Esophagus (tissue), 2 donors: ENCODE measurements at regions not wholly inside any gene's neighbourhood (a gene's known extent, or its start where the extent isn't known, plus 50 kb on each side); places are given as distances from the start of the nearest gene placed in this dataset.

ENCODE experiments used
- H3K27ac ChIP-seq, 2 donors: one replicate each; pipeline ENCODE4 v1.5.1; 2013; ENCODE audit warnings: low read depth in 2 of 2, mild to moderate bottlenecking in 2 of 2, inconsistent platforms in 1 of 2, low read length in 1 of 2, moderate library complexity in 1 of 2
- H3K27me3 ChIP-seq, 2 donors: one replicate each; pipeline ENCODE4 v1.6.1; 2013; ENCODE audit warnings: low read length in 2 of 2, control low read depth in 1 of 2, mild to moderate bottlenecking in 1 of 2; ENCODE audit not compliant: insufficient read depth in 2 of 2, control insufficient read depth in 1 of 2
- H3K36me3 ChIP-seq, 2 donors: one replicate each; pipeline ENCODE4 v1.6.1; 2013; ENCODE audit warnings: low read length in 1 of 2; ENCODE audit not compliant: control insufficient read depth in 2 of 2, insufficient read depth in 2 of 2
- H3K4me1 ChIP-seq, 2 donors: one replicate each; pipeline ENCODE4 v1.6.1; 2013; ENCODE audit warnings: low read length in 1 of 2; ENCODE audit not compliant: control insufficient read depth in 2 of 2, insufficient read depth in 2 of 2
- H3K4me3 ChIP-seq, 2 donors: one replicate each; pipeline ENCODE4 v1.5.1; 2013; ENCODE audit warnings: low read length in 2 of 2, mild to moderate bottlenecking in 2 of 2, low read depth in 1 of 2, moderate library complexity in 1 of 2
- H3K9me3 ChIP-seq, 2 donors: one replicate each; pipeline ENCODE4 v1.6.1; 2013; ENCODE audit warnings: mild to moderate bottlenecking in 2 of 2, low read depth in 1 of 2, low read length in 1 of 2, moderate library complexity in 1 of 2; ENCODE audit not compliant: control insufficient read depth in 2 of 2, insufficient read depth in 1 of 2
- WGBS, 2 donors: extraction: QIAGEN DNeasy Blood & Tissue Kit; methylation state at CpG; one replicate each; pipeline ENCODE4 v1.1.7; 2013; 5-methylcytosine and 5-hydroxymethylcytosine counted together
- donor health status: healthy with polysubstance abuse.
- donor health status: Bipolar disorder and iron deficiency.

DNA sequence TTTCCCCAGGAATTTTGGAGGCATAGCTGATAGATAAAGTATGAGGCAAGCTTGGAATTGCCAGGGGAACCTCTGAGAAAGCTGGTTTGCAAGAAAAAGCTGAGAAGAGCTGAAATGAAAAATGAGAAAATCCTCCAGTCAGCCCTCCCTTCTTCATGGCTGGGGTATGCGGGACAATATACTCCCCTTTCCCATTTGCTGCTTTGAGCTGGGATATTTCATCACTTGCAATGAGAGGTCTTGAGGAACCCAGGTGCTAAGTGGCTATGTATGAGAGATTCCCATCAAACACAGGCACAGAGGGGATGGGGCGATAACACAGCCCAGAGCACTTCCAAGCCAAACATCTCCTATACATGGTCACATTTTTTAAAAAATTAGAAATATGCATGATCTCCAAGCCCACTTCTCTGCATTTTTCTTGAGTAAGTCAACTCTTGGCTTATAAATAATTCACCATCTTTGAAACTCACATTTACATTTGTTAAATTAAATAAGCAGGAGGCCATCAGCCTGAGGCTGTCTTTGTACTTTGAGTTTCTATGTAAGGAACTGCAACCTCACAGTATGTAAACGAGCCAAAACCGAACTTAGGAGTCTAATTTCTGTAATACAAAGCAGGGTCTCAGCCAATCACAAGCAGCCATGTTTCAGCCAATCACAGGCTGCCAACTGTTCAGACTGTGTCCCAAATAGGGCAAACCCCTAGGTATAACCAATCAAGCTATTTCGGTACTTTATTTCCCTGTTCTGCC lies 983.6 kb upstream of the NR2F2 start:
- Histone ChIP-seq H3K27ac (no peak overlapping the region), H3K4me3 (no peak overlapping the region), H3K4me1 (no peaks in the 10 kb centered on the region), H3K36me3 (no peaks in the 10 kb centered on the region), H3K27me3 (no peaks in the 10 kb centered on the region), H3K9me3 (no peaks in the 10 kb centered on the region)
- WGBS, 2 donors: 68 to 80% methylated on average over 5 of the region's 5 CpGs

DNA sequence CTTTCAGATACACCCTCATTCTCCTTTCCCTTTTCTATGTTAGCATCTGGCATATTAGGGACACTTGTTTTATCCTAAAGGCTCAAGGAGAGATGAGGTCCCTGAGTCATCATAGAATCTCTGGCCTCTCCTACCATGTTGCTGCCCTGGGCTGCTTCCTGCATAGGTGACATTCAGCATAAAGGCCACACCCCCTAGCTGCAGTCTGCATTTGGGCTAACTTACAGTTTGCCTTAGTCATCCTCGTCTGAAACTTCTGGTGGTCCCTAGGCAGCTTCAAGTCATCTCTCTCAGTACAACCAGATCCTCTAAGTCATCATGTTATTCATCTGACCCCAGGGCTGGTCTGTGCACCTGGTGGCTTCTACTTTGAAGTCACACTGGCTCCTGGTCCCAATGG lies 982.7 kb upstream of the NR2F2 start:
- Histone ChIP-seq H3K36me3 (no peaks in the 10 kb centered on the region), H3K27me3 (no peaks in the 10 kb centered on the region), H3K27ac (no peak overlapping the region), H3K9me3 (no peaks in the 10 kb centered on the region), H3K4me1 (no peaks in the 10 kb centered on the region), H3K4me3 (no peak overlapping the region)
- WGBS, 2 donors: 81 to 85% methylated on average over 1 of the region's 1 CpG

DNA sequence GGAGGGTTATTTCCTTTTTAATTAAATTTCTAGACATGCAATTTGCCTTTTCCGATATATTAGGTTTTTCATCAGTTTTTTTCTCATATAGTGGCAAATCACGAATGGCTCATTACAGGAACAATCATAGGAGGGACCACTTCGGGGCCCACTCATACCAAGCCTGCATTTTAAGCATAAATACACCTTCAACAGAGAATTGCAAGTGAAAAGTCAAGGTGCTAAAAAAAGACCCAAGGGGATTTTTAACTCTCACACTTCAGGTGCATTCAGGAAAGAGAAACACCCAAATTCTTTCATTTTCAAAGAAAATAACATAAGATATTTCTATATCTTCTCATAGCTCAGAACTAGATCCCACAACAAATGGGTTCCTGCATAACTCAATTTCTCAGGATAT lies 979.6 kb upstream of the NR2F2 start:
- H3K36me3 ChIP-seq: no peaks in the 10 kb centered on the region
- H3K4me1 ChIP-seq: no peaks in the 10 kb centered on the region
- no peak overlapping the region for H3K4me3 ChIP-seq
- H3K27me3 ChIP-seq: no peaks in the 10 kb centered on the region
- no peaks in the 10 kb centered on the region for H3K9me3 ChIP-seq
- H3K27ac ChIP-seq: no peak overlapping the region
- 76 to 86% methylated on average over 3 of the region's 3 CpGs for WGBS, 2 donors

DNA sequence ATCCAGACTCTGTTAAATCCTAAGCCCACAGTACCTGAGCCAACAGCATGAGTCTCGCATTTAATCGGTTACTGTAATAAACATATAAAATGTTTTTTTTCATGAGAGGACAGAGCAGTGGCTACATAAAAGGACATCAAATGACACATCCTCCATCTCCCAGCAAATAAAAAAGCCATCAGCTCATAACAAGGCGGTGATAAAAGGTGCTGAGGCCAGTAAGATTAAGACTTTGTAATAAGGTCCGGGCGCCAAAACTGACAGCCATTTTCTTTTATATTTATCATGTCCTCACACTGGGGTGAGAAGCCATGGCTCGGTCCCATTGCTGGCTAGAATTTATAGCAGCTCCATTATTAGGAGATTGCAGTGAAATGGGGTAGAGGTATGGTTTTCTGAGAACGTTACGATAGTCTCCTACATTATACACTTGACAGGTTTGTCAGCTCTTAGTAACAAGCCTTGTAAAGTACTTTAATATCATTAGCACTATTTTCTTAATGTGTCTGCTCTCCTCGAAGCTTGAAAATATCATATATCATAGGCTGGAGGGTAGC lies 977.8 kb upstream of the NR2F2 start:
- Histone ChIP-seq H3K4me1 (no peaks in the 10 kb centered on the region), H3K27me3 (no peaks in the 10 kb centered on the region), H3K36me3 (no peaks in the 10 kb centered on the region), H3K27ac (no peak overlapping the region), H3K4me3 (no peak overlapping the region), H3K9me3 (no peaks in the 10 kb centered on the region)
- 83 to 87% methylated on average over 9 of the region's 9 CpGs for WGBS, 2 donors

DNA sequence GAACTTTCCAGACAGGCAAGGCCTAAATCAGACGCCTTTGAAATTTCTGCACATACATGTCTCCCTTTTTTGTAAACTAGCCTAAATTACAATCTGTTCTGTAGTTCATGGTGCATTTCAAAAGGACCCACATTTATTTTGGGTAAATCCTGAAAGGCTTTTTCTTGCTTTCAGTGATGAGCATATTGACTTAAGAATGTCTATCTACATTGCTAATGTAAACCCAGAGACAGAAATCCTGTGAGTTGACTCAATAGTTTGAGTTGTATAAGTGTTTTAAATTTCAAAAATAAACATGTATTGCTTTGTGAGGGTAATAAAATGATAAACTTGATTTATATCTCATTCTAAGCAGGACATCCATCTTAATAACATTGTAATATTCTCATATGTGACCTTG lies 977.0 kb upstream of the NR2F2 start:
- 79 to 94% methylated on average over 1 of the region's 1 CpG for WGBS, 2 donors
- H3K4me1 ChIP-seq: no peaks in the 10 kb centered on the region
- no peak overlapping the region for H3K4me3 ChIP-seq
- H3K36me3 ChIP-seq: no peaks in the 10 kb centered on the region
- no peak overlapping the region for H3K27ac ChIP-seq
- no peaks in the 10 kb centered on the region for H3K9me3 ChIP-seq
- H3K27me3 ChIP-seq: no peaks in the 10 kb centered on the region

DNA sequence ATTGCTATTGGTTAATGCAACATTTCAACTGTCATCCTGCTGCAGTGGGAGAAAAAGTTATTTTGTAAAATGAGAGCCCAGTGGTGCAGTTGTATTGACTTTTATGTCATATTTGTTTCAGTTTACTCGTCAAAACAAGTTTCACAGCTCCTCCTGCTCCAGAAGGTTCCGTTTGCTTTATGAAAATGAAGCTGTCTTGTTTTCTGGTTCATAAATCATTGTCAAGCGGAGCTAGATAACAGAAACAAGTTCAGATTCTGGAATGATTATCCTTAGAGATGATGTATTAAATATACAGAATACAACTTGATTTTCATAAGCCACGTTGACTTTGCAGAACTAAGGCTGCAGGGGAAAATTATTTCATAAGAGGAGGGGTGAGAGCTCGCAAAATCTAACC lies 970.5 kb upstream of the NR2F2 start:
- Histone ChIP-seq H3K36me3 (no peaks in the 10 kb centered on the region), H3K4me3 (no peak overlapping the region), H3K27me3 (no peaks in the 10 kb centered on the region), H3K9me3 (no peaks in the 10 kb centered on the region), H3K27ac (no peak overlapping the region), H3K4me1 (no peaks in the 10 kb centered on the region)
- 47 to 57% methylated on average over 5 of the region's 5 CpGs for WGBS, 2 donors

DNA sequence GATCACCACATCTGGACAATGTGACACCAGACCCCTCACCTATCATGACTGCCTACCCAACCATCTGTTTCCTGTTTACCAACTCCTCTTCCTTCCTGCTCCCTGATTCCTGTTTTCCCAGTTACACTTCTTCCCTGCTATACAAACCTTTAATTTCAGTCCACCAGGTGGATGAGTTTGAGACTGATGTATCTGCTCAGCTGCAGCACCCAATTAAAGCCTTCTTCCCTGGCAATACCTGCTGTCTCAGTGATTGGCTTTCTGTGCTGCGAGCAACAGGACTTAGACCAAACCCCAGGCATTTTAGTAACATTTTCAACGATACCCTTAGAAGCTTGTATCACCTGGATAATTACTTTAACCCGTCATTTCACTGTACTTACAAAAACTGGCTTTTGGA lies 968.2 kb upstream of the NR2F2 start:
- no peaks in the 10 kb centered on the region for H3K36me3 ChIP-seq
- H3K4me3 ChIP-seq: no peak overlapping the region
- H3K4me1 ChIP-seq: no peaks in the 10 kb centered on the region
- no peak overlapping the region for H3K27ac ChIP-seq
- H3K9me3 ChIP-seq: no peaks in the 10 kb centered on the region
- 58 to 78% methylated on average over 3 of the region's 3 CpGs for WGBS, 2 donors
- no peaks in the 10 kb centered on the region for H3K27me3 ChIP-seq

DNA sequence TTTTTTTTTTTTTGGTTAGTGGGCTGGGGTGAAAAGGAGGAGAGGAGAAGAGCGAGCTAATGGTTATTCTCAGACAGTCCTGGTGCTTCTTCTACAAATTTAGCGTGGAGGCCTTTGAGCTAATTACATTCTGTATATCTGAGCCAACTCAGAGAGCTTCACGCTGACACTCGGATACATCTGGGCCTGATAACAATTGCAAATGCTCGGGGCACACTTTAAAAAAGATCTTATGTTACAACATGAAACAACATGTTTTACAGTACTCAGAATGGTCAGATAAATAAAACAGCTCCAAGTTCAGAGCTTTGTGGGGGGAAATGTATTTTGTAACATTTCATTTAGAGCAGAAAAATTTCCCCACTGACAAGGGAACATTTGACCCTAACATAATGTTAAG lies 966.9 kb upstream of the NR2F2 start:
- no peak overlapping the region for H3K27ac ChIP-seq

DNA sequence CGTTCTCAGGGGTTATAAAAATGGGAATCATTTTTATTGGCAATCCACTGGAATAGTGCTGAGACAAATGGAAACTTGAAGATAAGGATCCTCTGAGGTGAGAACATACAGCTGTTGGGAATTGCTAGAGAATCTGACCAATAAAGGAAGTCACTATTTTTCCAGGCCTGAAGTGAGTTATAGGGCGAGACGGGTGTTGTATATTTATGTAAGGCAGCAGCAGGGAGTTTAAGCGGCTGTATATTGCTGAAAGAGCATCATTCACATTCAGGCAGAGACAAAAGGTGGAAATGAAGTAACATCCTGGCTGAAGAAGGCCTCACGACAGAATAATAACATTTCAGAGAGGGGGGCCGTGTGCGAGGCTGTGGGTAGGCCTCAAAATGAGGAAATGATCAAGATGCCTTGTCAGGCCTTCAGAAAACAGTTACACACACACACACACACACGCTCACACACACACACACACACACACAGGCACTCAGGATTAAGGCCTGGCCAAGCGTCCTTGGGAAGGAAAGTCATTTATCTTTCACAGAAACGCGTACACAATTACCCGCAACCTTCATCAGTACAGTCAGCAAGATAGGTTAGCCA lies 964.9 kb upstream of the NR2F2 start:
- Histone ChIP-seq H3K27me3 (no peaks in the 10 kb centered on the region), H3K4me1 (no peaks in the 10 kb centered on the region), H3K27ac (no peak overlapping the region), H3K36me3 (no peaks in the 10 kb centered on the region), H3K4me3 (no peak overlapping the region), H3K9me3 (no peaks in the 10 kb centered on the region)
- WGBS, 2 donors: 56 to 58% methylated on average over 12 of the region's 12 CpGs

More for the DNA sequence above, 966.9 kb upstream of the NR2F2 start:
- Histone ChIP-seq H3K27me3 (no peaks in the 10 kb centered on the region), H3K36me3 (no peaks in the 10 kb centered on the region), H3K9me3 (no peaks in the 10 kb centered on the region), H3K4me1 (no peaks in the 10 kb centered on the region), H3K4me3 (no peak overlapping the region)
- WGBS, 2 donors: 31 to 50% methylated on average over 5 of the region's 5 CpGs

DNA sequence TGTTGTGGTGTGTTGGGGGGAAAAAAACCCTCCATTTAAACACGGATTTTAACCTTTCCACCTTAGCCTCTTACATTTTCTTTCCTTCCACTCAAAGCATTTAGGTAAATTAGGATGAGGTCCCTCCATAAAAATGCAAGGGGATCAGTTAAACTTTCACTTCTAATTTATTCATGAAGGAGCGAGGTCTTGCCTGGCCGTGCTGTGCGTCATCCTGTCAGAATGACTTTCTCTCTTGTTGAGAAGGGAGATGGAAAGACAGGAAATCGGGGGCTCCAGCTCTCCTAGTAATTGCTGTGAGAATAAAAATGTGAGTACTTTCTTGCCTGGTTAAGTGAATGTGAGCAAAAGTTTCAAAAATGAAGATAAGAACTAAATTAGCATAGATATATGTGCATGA lies 962.3 kb upstream of the NR2F2 start:
- 67 to 69% methylated on average over 5 of the region's 5 CpGs for WGBS, 2 donors
- Histone ChIP-seq H3K36me3 (no peaks in the 10 kb centered on the region), H3K4me3 (no peak overlapping the region), H3K4me1 (no peaks in the 10 kb centered on the region), H3K27me3 (no peaks in the 10 kb centered on the region), H3K27ac (no peak overlapping the region), H3K9me3 (no peaks in the 10 kb centered on the region)
